Peyer's patch (tissue), 4 donors: ENCODE measurements at regions not wholly inside any gene's neighbourhood (a gene's known extent, or its start where the extent isn't known, plus 50 kb on each side); places are given as distances from the start of the nearest gene placed in this dataset.

ENCODE experiments used
- POLR2A ChIP-seq, 2 donors: fragments of 450-650 bp; IDR thresholded peaks; one replicate each; pipeline ENCODE4 v1.5.1; 2017; ENCODE audit warnings: antibody characterized with exemption in 2 of 2, mild to moderate bottlenecking in 2 of 2, moderate library complexity in 2 of 2
- TF ChIP-seq, protein P1 (sequence below), 6 experiments: fragments of 450-650 bp in 4 of 6; fragments of 200-600 bp in 2 of 6; sonication (generic) in 1 of 6; IDR thresholded peaks; one replicate each; pipeline ENCODE4 v1.5.1; 2017 to 2019; ENCODE audit warnings: antibody characterized with exemption in 6 of 6, mild to moderate bottlenecking in 3 of 6, moderate library complexity in 1 of 6

- TF ChIP-seq, protein P1, sequence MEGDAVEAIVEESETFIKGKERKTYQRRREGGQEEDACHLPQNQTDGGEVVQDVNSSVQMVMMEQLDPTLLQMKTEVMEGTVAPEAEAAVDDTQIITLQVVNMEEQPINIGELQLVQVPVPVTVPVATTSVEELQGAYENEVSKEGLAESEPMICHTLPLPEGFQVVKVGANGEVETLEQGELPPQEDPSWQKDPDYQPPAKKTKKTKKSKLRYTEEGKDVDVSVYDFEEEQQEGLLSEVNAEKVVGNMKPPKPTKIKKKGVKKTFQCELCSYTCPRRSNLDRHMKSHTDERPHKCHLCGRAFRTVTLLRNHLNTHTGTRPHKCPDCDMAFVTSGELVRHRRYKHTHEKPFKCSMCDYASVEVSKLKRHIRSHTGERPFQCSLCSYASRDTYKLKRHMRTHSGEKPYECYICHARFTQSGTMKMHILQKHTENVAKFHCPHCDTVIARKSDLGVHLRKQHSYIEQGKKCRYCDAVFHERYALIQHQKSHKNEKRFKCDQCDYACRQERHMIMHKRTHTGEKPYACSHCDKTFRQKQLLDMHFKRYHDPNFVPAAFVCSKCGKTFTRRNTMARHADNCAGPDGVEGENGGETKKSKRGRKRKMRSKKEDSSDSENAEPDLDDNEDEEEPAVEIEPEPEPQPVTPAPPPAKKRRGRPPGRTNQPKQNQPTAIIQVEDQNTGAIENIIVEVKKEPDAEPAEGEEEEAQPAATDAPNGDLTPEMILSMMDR (IDR thresholded peaks at IDR 0.05), result no peak
- no peak for TF ChIP-seq POLR2A (IDR thresholded peaks at IDR 0.05)
Observed at GRCh38 chr13:62061751-62062150, 646.1 kb upstream of the PCDH20 start.
